Panc1 (cell line): ENCODE measurements at regions not wholly inside any gene's neighbourhood (a gene's known extent, or its start where the extent isn't known, plus 50 kb on each side); places are given as distances from the start of the nearest gene placed in this dataset.

Experiments used
- POLR2AphosphoS5 ChIP-seq: IDR thresholded peaks from 2 replicates; pipeline ENCODE4 v1.6.1; 2012; ENCODE audit warnings: mild to moderate bottlenecking, low read depth, low read length, moderate library complexity
- TF ChIP-seq, protein P1 (sequence below): fragments of 450-650 bp; IDR thresholded peaks from 2 replicates; pipeline ENCODE4 v1.5.1; 2017; ENCODE audit warnings: mild to moderate bottlenecking

DNA sequence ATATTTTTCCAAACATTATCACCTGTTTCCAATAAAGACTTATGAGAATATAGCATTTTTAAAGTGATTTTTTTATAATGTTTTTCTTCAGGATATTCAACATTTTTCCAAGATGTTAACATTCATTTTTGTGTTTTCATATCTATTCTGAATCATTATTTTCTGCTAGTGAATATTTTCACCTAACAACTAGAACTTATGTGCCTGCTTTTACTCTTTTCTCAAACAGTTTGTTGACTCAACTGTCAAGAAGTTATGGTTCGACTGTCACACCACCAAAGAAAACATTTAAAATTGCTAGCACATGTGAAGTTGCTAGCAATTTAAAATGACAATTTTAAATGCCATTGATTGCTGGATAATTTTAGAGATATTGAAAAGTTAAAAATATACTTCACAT lies 343.3 kb upstream of the CDH9 start:
- TF ChIP-seq, protein P1, sequence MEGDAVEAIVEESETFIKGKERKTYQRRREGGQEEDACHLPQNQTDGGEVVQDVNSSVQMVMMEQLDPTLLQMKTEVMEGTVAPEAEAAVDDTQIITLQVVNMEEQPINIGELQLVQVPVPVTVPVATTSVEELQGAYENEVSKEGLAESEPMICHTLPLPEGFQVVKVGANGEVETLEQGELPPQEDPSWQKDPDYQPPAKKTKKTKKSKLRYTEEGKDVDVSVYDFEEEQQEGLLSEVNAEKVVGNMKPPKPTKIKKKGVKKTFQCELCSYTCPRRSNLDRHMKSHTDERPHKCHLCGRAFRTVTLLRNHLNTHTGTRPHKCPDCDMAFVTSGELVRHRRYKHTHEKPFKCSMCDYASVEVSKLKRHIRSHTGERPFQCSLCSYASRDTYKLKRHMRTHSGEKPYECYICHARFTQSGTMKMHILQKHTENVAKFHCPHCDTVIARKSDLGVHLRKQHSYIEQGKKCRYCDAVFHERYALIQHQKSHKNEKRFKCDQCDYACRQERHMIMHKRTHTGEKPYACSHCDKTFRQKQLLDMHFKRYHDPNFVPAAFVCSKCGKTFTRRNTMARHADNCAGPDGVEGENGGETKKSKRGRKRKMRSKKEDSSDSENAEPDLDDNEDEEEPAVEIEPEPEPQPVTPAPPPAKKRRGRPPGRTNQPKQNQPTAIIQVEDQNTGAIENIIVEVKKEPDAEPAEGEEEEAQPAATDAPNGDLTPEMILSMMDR = no peak
- TF ChIP-seq POLR2AphosphoS5 = no peak
